ENCODE measurements at regions not wholly inside any gene's neighbourhood (a gene's known extent, or its start where the extent isn't known, plus 50 kb on each side); places are given as distances from the start of the nearest gene placed in this dataset.

GRCh38 chr4:12963912-12964311 lies 520.2 kb downstream of the RAB28 start:
- intact Hi-C loops (cut with micrococcal nuclease), result no loop called here
- H3K9ac ChIP-seq (ENCODE audit: insufficient read depth, low read length, poor library complexity, severe bottlenecking), result no peak overlapping the region
- no peak overlapping the region for H3K4me3 Mint-ChIP-seq
- H3K4me2 ChIP-seq (replicated peaks; ENCODE audit: extremely low read depth, low read length, poor library complexity, severe bottlenecking), result no peak overlapping the region
- H3K27me3 ChIP-seq (ENCODE audit: control insufficient read depth in 2 of 2, insufficient read depth in 2 of 2, low read length in 2 of 2), result no peaks in the 10 kb centered on the region
- DNase-seq, result no peak
- H3K36me3 Mint-ChIP-seq, result no peaks in the 10 kb centered on the region
- H4K20me1 ChIP-seq (ENCODE audit: insufficient read depth, low read length), result no peaks in the 10 kb centered on the region
- H3K4me3 ChIP-seq (replicated peaks in 1 of 3; ENCODE audit: low read depth in 2 of 3, low read length in 3 of 3), result no peak overlapping the region
- H2AFZ ChIP-seq (ENCODE audit: insufficient read depth, low read depth, low read length, poor library complexity, severe bottlenecking), result no peak overlapping the region
- H3K27me3 Mint-ChIP-seq (ENCODE audit: low read depth in 3 of 3), result no peaks in the 10 kb centered on the region
- no peaks in the 10 kb centered on the region for H3K4me1 Mint-ChIP-seq
- no peaks in the 10 kb centered on the region for H3K79me2 ChIP-seq (ENCODE audit: insufficient read depth, low read length)
- no peak for TF ChIP-seq CTCF (IDR thresholded peaks at IDR 0.05)
- WGBS (ENCODE audit: insufficient coverage), result no CpG with 5 or more reads among the region's 1 CpG
- peaks cover 0 to 4% (median 0%) of the 10 kb centered on the region in 7 donors for H3K9me3 Mint-ChIP-seq
- peaks cover 0 to 2% of the 10 kb centered on the region in 2 donors for H3K9me3 ChIP-seq (replicated peaks in 1 of 2; ENCODE audit: control insufficient read depth in 1 of 2, insufficient read depth in 1 of 2, low read length in 2 of 2)
- H3K27ac ChIP-seq (ENCODE audit: low read depth in 1 of 2, low read length in 2 of 2), result no peak overlapping the region
- no peak overlapping the region for H3K27ac Mint-ChIP-seq
- no peaks in the 10 kb centered on the region for H3K4me1 ChIP-seq (ENCODE audit: control insufficient read depth in 1 of 2, insufficient read depth in 2 of 2, low read length in 2 of 2)
- H3K36me3 ChIP-seq (replicated peaks in 1 of 2; ENCODE audit: control insufficient read depth in 1 of 2, insufficient read depth in 2 of 2, low read length in 2 of 2), result no peaks in the 10 kb centered on the region

GRCh38 chr4:12963291-12963690 lies 520.8 kb downstream of the RAB28 start:
- Histone ChIP-seq H3K9ac (ENCODE audit: insufficient read depth, low read length, poor library complexity, severe bottlenecking) (no peak overlapping the region), H3K27ac (ENCODE audit: low read depth in 1 of 2, low read length in 2 of 2) (no peak overlapping the region), H3K27me3 (ENCODE audit: control insufficient read depth in 2 of 2, insufficient read depth in 2 of 2, low read length in 2 of 2) (no peaks in the 10 kb centered on the region), H3K4me3 (replicated peaks in 1 of 3; ENCODE audit: low read depth in 2 of 3, low read length in 3 of 3) (no peak overlapping the region), H3K36me3 (replicated peaks in 1 of 2; ENCODE audit: control insufficient read depth in 1 of 2, insufficient read depth in 2 of 2, low read length in 2 of 2) (no peaks in the 10 kb centered on the region), H3K79me2 (ENCODE audit: insufficient read depth, low read length) (no peaks in the 10 kb centered on the region), H3K4me2 (replicated peaks; ENCODE audit: extremely low read depth, low read length, poor library complexity, severe bottlenecking) (no peak overlapping the region), H4K20me1 (ENCODE audit: insufficient read depth, low read length) (no peaks in the 10 kb centered on the region), H3K9me3 (replicated peaks in 1 of 2; ENCODE audit: control insufficient read depth in 1 of 2, insufficient read depth in 1 of 2, low read length in 2 of 2) (peaks cover 0 to 2% of the 10 kb centered on the region in 2 donors), H3K4me1 (ENCODE audit: control insufficient read depth in 1 of 2, insufficient read depth in 2 of 2, low read length in 2 of 2) (no peaks in the 10 kb centered on the region), H2AFZ (ENCODE audit: insufficient read depth, low read depth, low read length, poor library complexity, severe bottlenecking) (no peak overlapping the region)
- no peaks in the 10 kb centered on the region for H3K27me3 Mint-ChIP-seq (ENCODE audit: low read depth in 3 of 3)
- no peak for TF ChIP-seq CTCF (IDR thresholded peaks at IDR 0.05)
- H3K4me3 Mint-ChIP-seq, result no peak overlapping the region
- no peaks in the 10 kb centered on the region for H3K4me1 Mint-ChIP-seq
- DNase-seq, result no peak
- H3K9me3 Mint-ChIP-seq, result peaks cover 0 to 3% (median 0%) of the 10 kb centered on the region in 7 donors
- no peaks in the 10 kb centered on the region for H3K36me3 Mint-ChIP-seq
- no peak overlapping the region for H3K27ac Mint-ChIP-seq
- intact Hi-C loops (cut with micrococcal nuclease), result no loop called here
